Mesendoderm (in vitro differentiated cells): ENCODE measurements at regions not wholly inside any gene's neighbourhood (a gene's known extent, or its start where the extent isn't known, plus 50 kb on each side); places are given as distances from the start of the nearest gene placed in this dataset.
A peak's percentile ranks its signal among the peaks of the same experiment; 100 is the strongest.
"Not testable (repeated sequence)": the region's sequence is repeated elsewhere in the genome, so short reads cannot be mapped to it uniquely, and the experiment has no call there.

Source experiments
- DNase-seq: peaks from one replicate; pipeline ENCODE4 v3.0.0; 2013
- H2AK5ac ChIP-seq: 2 replicates; pipeline ENCODE4 v1.6.1; 2013; ENCODE audit warnings: low read length, inconsistent platforms
- H2BK120ac ChIP-seq: 2 replicates; pipeline ENCODE4 v1.6.1; 2013; ENCODE audit warnings: low read depth, mild to moderate bottlenecking, low read length, moderate library complexity, mixed read lengths
- H2BK15ac ChIP-seq: replicated peaks from 2 replicates; pipeline ENCODE4 v1.6.1; 2013; ENCODE audit warnings: low read depth, mild to moderate bottlenecking, moderate library complexity
- H2BK5ac ChIP-seq: 2 replicates; pipeline ENCODE4 v1.6.1; 2013; ENCODE audit warnings: low read length, inconsistent platforms
- H3K18ac ChIP-seq: 2 replicates; pipeline ENCODE4 v1.6.1; 2013; ENCODE audit warnings: mild to moderate bottlenecking, low read length, mixed read lengths
- H3K23ac ChIP-seq: one replicate; pipeline ENCODE4 v1.6.1; 2013; ENCODE audit warnings: low read length
- H3K27ac ChIP-seq: 2 replicates; pipeline ENCODE4 v1.5.1; 2013; ENCODE audit warnings: low read depth, mild to moderate bottlenecking, inconsistent platforms, low read length, moderate library complexity
- H3K27me3 ChIP-seq: 2 replicates; pipeline ENCODE4 v1.6.1; 2013; ENCODE audit warnings: low read length, control low read depth, mild to moderate bottlenecking, inconsistent platforms; ENCODE audit not compliant: insufficient read depth, poor library complexity
- H3K36me3 ChIP-seq: 2 replicates; pipeline ENCODE4 v1.6.1; 2013; ENCODE audit warnings: low read length, inconsistent platforms; ENCODE audit not compliant: control insufficient read depth, insufficient read depth
- H3K4ac ChIP-seq: one replicate; pipeline ENCODE4 v1.6.1; 2013; ENCODE audit warnings: low read depth, mild to moderate bottlenecking, low read length, moderate library complexity
- H3K4me1 ChIP-seq: 2 replicates; pipeline ENCODE4 v1.6.1; 2013; ENCODE audit warnings: low read depth, low read length, inconsistent platforms; ENCODE audit not compliant: control insufficient read depth
- H3K4me2 ChIP-seq: 2 replicates; pipeline ENCODE4 v1.6.1; 2013; ENCODE audit warnings: low read length
- H3K4me3 ChIP-seq: 2 replicates; pipeline ENCODE4 v1.5.1; 2013; ENCODE audit warnings: mild to moderate bottlenecking, low read length
- H3K56ac ChIP-seq: one replicate; pipeline ENCODE4 v1.6.1; 2013; ENCODE audit warnings: low read length
- H3K79me1 ChIP-seq: 2 replicates; pipeline ENCODE4 v1.6.1; 2013; ENCODE audit warnings: low read length, inconsistent platforms
- H3K79me2 ChIP-seq: 2 replicates; pipeline ENCODE4 v1.6.1; 2013; ENCODE audit warnings: mild to moderate bottlenecking, low read length; ENCODE audit not compliant: control insufficient read depth, insufficient read depth
- H3K9ac ChIP-seq: 2 replicates; pipeline ENCODE4 v1.6.1; 2013; ENCODE audit warnings: low read length, inconsistent platforms
- H4K5ac ChIP-seq: one replicate; pipeline ENCODE4 v1.6.1; 2013; ENCODE audit warnings: low read length
- H4K8ac ChIP-seq: one replicate; pipeline ENCODE4 v1.6.1; 2013; ENCODE audit warnings: low read depth, mild to moderate bottlenecking, control low read depth, low read length, moderate library complexity
- WGBS: extraction: QIAGEN DNeasy Blood & Tissue Kit; methylation state at CpG from one replicate; pipeline ENCODE4 v1.1.7; 2013; ENCODE audit warnings: low lambda C conversion rate, missing lambda C conversion rate; ENCODE audit not compliant: insufficient coverage; ENCODE audit errors: extremely low coverage; 5-methylcytosine and 5-hydroxymethylcytosine counted together

DNA sequence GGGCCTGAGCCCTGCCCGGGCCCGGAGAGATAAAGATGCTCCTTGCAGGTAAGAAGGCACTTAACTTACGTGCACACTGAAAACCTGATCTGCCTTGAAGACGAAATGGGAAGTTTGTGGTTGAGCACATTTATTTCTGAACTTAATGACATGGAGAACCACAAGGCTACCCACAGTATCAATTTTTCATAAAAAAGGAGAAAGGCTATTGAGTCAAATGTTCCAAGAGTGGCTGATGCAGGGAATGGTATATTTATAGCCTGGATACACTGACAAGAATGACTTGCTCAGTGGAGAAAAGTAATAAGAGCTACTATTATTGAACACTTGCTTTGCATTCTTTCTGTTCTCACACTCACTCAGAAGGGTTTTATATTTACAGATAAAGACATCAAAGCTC lies 419.3 kb downstream of the ACTL7B start:
- no peak overlapping the region for H2BK120ac ChIP-seq
- no peak overlapping the region for H2BK15ac ChIP-seq
- no peak overlapping the region for H3K56ac ChIP-seq
- no peaks in the 10 kb centered on the region for H3K79me2 ChIP-seq
- H2AK5ac ChIP-seq = no peak overlapping the region
- DNase-seq = no peak
- no peak overlapping the region for H3K4me3 ChIP-seq
- no peak overlapping the region for H3K18ac ChIP-seq
- H3K27me3 ChIP-seq = no peaks in the 10 kb centered on the region
- H3K27ac ChIP-seq = no peak overlapping the region
- no peak overlapping the region for H2BK5ac ChIP-seq
- H3K23ac ChIP-seq = no peak overlapping the region
- H4K8ac ChIP-seq = no peak overlapping the region
- no peaks in the 10 kb centered on the region for H3K4me1 ChIP-seq
- no peaks in the 10 kb centered on the region for H3K36me3 ChIP-seq
- H4K5ac ChIP-seq = no peak overlapping the region
- no peak overlapping the region for H3K9ac ChIP-seq
- H3K4ac ChIP-seq = no peak overlapping the region
- no CpG with 5 or more reads among the region's 4 CpGs for WGBS
- H3K4me2 ChIP-seq = no peak overlapping the region
- no peaks in the 10 kb centered on the region for H3K79me1 ChIP-seq

DNA sequence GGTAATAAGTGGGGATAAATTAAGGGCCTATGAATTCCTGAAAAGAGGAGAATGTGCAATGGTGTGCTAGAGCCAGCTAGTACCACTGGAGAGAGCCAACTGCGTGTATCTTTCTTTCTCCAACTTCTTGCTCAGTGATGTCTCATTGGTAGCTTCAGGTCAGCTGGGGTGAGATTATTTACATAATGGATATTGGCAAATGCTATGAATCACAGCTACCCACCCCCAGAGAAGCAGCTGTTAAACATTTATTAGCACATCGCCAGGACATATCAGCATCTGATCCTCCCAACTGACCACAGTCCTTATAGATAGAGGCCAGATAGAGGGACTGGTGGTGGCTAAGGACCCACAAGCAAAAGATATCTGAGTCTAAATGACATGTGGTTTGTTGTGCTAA lies 421.3 kb downstream of the ACTL7B start:
- WGBS = no CpG with 5 or more reads among the region's 2 CpGs
- H2BK120ac ChIP-seq = no peak overlapping the region
- H3K18ac ChIP-seq = no peak overlapping the region
- H3K23ac ChIP-seq = no peak overlapping the region
- no peak overlapping the region for H3K56ac ChIP-seq
- peak; percentile 15 for DNase-seq
- no peak overlapping the region for H4K5ac ChIP-seq
- no peak overlapping the region for H3K4me3 ChIP-seq
- H3K79me1 ChIP-seq = no peaks in the 10 kb centered on the region
- no peaks in the 10 kb centered on the region for H3K79me2 ChIP-seq
- H2BK5ac ChIP-seq = no peak overlapping the region
- H2BK15ac ChIP-seq = no peak overlapping the region
- no peaks in the 10 kb centered on the region for H3K4me1 ChIP-seq
- H3K4me2 ChIP-seq = no peak overlapping the region
- H3K27ac ChIP-seq = no peak overlapping the region
- no peaks in the 10 kb centered on the region for H3K36me3 ChIP-seq
- no peak overlapping the region for H4K8ac ChIP-seq
- no peak overlapping the region for H3K9ac ChIP-seq
- no peaks in the 10 kb centered on the region for H3K27me3 ChIP-seq
- H3K4ac ChIP-seq = no peak overlapping the region
- no peak overlapping the region for H2AK5ac ChIP-seq

DNA sequence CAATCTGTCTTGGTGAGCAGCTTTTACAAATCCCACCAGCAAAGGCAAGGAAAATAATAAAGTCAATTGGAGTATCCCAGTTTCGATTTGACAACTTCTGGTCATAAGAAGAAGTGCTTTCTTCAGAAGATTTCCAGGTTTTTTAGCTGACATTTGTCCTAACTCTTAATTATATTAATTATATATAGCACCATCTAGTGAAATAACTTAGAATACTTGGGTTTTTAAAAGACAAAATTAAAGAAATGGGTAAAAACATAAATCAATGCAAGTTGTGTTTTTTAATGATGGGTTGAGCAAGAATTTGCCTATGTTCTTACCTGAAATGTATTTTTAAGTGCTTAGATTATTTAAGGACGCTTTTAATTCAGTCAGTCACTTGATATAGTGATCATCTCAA lies 421.8 kb downstream of the ACTL7B start:
- Histone ChIP-seq H3K27ac (no peak overlapping the region), H4K5ac (no peak overlapping the region), H2BK5ac (no peak overlapping the region), H2AK5ac (no peak overlapping the region), H3K23ac (no peak overlapping the region), H3K56ac (no peak overlapping the region), H3K79me1 (no peaks in the 10 kb centered on the region), H3K36me3 (no peaks in the 10 kb centered on the region), H3K27me3 (no peaks in the 10 kb centered on the region), H3K4ac (no peak overlapping the region), H3K4me2 (no peak overlapping the region), H2BK120ac (no peak overlapping the region), H3K9ac (no peak overlapping the region), H3K79me2 (no peaks in the 10 kb centered on the region), H3K4me1 (no peaks in the 10 kb centered on the region), H4K8ac (no peak overlapping the region), H3K18ac (no peak overlapping the region), H3K4me3 (no peak overlapping the region), H2BK15ac (no peak overlapping the region)
- no CpG with 5 or more reads among the region's 2 CpGs for WGBS
- no peak for DNase-seq

DNA sequence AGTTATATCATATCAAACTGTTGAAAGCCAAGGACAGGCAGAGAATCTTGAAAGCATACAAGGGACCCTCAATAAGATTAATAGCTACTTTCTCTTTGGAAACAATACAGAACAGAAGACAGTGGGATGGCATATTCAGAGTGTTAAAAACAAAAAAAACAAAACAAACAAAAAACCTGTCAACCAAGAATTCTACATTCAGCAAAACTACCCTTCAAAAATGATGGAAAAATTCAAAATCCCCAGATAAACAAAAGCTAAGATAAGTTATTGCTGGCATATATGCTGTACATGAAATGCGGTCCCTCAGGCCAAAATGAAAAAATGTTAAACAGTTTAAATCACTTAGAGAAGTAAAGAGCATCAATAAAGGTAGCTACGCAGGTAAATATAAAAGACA lies 425.1 kb downstream of the ACTL7B start:
- H3K9ac ChIP-seq = no peak overlapping the region
- no peak overlapping the region for H2BK120ac ChIP-seq
- H2BK5ac ChIP-seq = no peak overlapping the region
- no peaks in the 10 kb centered on the region for H3K79me2 ChIP-seq
- H3K4me2 ChIP-seq = no peak overlapping the region
- no peaks in the 10 kb centered on the region for H3K27me3 ChIP-seq
- H3K4me1 ChIP-seq = no peaks in the 10 kb centered on the region
- no peaks in the 10 kb centered on the region for H3K36me3 ChIP-seq
- no CpG with 5 or more reads among the region's 2 CpGs for WGBS
- no peak overlapping the region for H4K8ac ChIP-seq
- no peak overlapping the region for H3K4ac ChIP-seq
- H3K79me1 ChIP-seq = no peaks in the 10 kb centered on the region
- no peak overlapping the region for H3K23ac ChIP-seq
- H3K18ac ChIP-seq = no peak overlapping the region
- no peak overlapping the region for H2BK15ac ChIP-seq
- no peak overlapping the region for H2AK5ac ChIP-seq
- H3K4me3 ChIP-seq = no peak overlapping the region
- no peak overlapping the region for H3K27ac ChIP-seq
- DNase-seq = no peak
- H4K5ac ChIP-seq = no peak overlapping the region
- no peak overlapping the region for H3K56ac ChIP-seq

DNA sequence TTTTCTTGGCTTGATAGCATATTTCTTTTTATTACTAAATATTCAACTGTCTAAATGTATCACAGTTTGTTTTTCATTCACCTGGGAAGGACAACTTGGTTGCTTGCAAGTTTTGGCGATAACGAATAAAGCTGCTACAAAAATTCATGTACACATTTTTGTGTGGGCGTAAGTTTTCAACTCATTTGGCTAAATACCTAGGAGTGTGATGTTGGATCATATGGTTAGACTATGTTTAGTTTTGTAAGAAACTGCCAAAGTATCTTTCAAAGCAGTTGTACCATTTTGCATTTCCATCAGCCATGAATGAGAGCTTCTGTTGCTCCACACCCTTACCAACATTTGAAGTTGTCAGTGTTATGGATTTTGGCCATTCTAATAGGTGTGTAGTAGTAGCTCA lies 428.0 kb downstream of the ACTL7B start:
- Histone ChIP-seq H3K4me3 (no peak overlapping the region), H3K4me1 (no peaks in the 10 kb centered on the region), H3K27me3 (no peaks in the 10 kb centered on the region), H2BK5ac (no peak overlapping the region), H2BK120ac (no peak overlapping the region), H3K18ac (no peak overlapping the region), H3K27ac (no peak overlapping the region), H2AK5ac (no peak overlapping the region), H3K56ac (no peak overlapping the region), H4K5ac (no peak overlapping the region), H4K8ac (no peak overlapping the region), H3K4ac (no peak overlapping the region), H3K36me3 (no peaks in the 10 kb centered on the region), H3K4me2 (no peak overlapping the region), H3K9ac (no peak overlapping the region), H2BK15ac (no peak overlapping the region), H3K79me1 (no peaks in the 10 kb centered on the region), H3K23ac (no peak overlapping the region), H3K79me2 (no peaks in the 10 kb centered on the region)
- DNase-seq = no peak
- no CpG with 5 or more reads among the region's 3 CpGs for WGBS

DNA sequence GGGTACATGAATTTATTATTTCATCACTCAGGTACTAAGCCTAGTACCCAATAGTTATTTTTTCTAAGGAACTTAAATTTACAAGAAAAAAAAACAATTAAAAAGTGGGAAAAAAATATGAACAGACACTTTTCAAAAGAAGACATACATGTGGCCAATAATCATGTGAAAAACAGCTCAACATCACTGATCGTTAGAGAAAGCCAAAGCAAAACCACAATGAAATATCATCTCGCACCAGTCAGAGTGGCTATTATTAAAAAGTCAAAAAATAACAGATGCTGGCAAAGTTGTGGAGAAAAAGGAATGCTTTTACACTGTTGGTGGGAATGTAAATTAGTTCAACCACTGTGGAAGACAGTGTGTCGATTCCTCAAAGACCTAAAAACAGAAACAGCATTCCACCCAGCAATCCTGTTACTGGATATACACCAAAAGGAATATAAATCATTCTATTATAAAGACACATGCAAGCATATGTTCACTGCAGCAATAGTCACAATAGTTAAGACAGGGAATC lies 429.3 kb downstream of the ACTL7B start:
- not testable (repeated sequence) for DNase-seq, H3K9ac ChIP-seq

More for the DNA sequence above, 429.3 kb downstream of the ACTL7B start:
- not testable (repeated sequence) for H3K4me2 ChIP-seq, H2BK5ac ChIP-seq, H3K79me2 ChIP-seq, H3K36me3 ChIP-seq, H3K27me3 ChIP-seq, H3K79me1 ChIP-seq, H3K4me1 ChIP-seq, H3K4me3 ChIP-seq, H3K27ac ChIP-seq, H2BK120ac ChIP-seq, H3K23ac ChIP-seq, H2AK5ac ChIP-seq, H4K8ac ChIP-seq, H3K4ac ChIP-seq, H2BK15ac ChIP-seq, H3K18ac ChIP-seq, H4K5ac ChIP-seq, H3K56ac ChIP-seq
- no CpG with 5 or more reads among the region's 3 CpGs for WGBS
